HG03575 (cell line): ENCODE measurements at regions not wholly inside any gene's neighbourhood (a gene's known extent, or its start where the extent isn't known, plus 50 kb on each side); places are given as distances from the start of the nearest gene placed in this dataset.
"Not testable (repeated sequence)": the region's sequence is repeated elsewhere in the genome, so short reads cannot be mapped to it uniquely, and the experiment has no call there.

Experiments used
- ATAC-seq: cut with Tn5 transposase; IDR thresholded peaks from one replicate; pipeline ENCODE4 v1.9.1; 2021; ENCODE audit not compliant: unreplicated experiment, insufficient number of reproducible peaks, low FRiP score; ENCODE audit errors: extremely low read depth

GRCh38 chr3:71936681-71937080 is 151.7 kb upstream of the PROK2 start:
- no peak for ATAC-seq

- no peak for ATAC-seq
These were observed 149.7 kb upstream of the PROK2 start for GRCh38 chr3:71934520-71935270.

GRCh38 chr3:71931922-71932321 is 147.0 kb upstream of the PROK2 start:
- ATAC-seq = no peak

GRCh38 chr3:71930056-71930991 is 145.4 kb upstream of the PROK2 start:
- ATAC-seq = no peak

GRCh38 chr3:71928212-71928611 is 143.3 kb upstream of the PROK2 start:
- ATAC-seq = no peak

GRCh38 chr3:71927505-71928066 is 142.6 kb upstream of the PROK2 start:
- no peak for ATAC-seq

GRCh38 chr3:71926616-71927015 is 141.7 kb upstream of the PROK2 start:
- ATAC-seq = no peak

GRCh38 chr3:71926262-71926600 is 141.3 kb upstream of the PROK2 start:
- no peak for ATAC-seq

- ATAC-seq = not testable (repeated sequence)
These were observed 140.7 kb upstream of the PROK2 start for GRCh38 chr3:71925511-71926261.

- no peak for ATAC-seq
These were observed 139.8 kb upstream of the PROK2 start for GRCh38 chr3:71924721-71925120.

- ATAC-seq = no peak
These were observed 136.1 kb upstream of the PROK2 start for GRCh38 chr3:71921036-71921435.

- ATAC-seq = no peak
These were observed 134.6 kb upstream of the PROK2 start for GRCh38 chr3:71919572-71919971.

- no peak for ATAC-seq
These were observed 132.6 kb upstream of the PROK2 start for GRCh38 chr3:71917545-71917944.

GRCh38 chr3:71916747-71917369 is 131.9 kb upstream of the PROK2 start:
- no peak for ATAC-seq

GRCh38 chr3:71912839-71913495 is 128.0 kb upstream of the PROK2 start:
- no peak for ATAC-seq

- ATAC-seq = no peak
These were observed 125.2 kb upstream of the PROK2 start for GRCh38 chr3:71910108-71910507.

GRCh38 chr3:71907996-71908395 is 123.0 kb upstream of the PROK2 start:
- no peak for ATAC-seq

- no peak for ATAC-seq
These were observed 122.0 kb upstream of the PROK2 start for GRCh38 chr3:71906976-71907375.
